H9 (cell line): ENCODE measurements at regions not wholly inside any gene's neighbourhood (a gene's known extent, or its start where the extent isn't known, plus 50 kb on each side); places are given as distances from the start of the nearest gene placed in this dataset.

Source experiments
- DNase-seq: peaks from one replicate; pipeline ENCODE4 v3.0.0-alpha.2; 2017
- H2AFZ ChIP-seq: one replicate; pipeline ENCODE4 v1.6.1; 2013; ENCODE audit warnings: mild to moderate bottlenecking, low read length, control low read depth, moderate library complexity
- H2AK5ac ChIP-seq: 2 replicates; pipeline ENCODE4 v1.6.1; 2013; ENCODE audit warnings: low read length, control low read depth, mixed read lengths; ENCODE audit not compliant: insufficient read length
- H2BK120ac ChIP-seq: one replicate; pipeline ENCODE4 v1.6.1; 2013; ENCODE audit warnings: low read depth, mild to moderate bottlenecking, low read length, control low read depth, inconsistent platforms; ENCODE audit not compliant: poor library complexity, severe bottlenecking
- H2BK12ac ChIP-seq: 2 replicates; pipeline ENCODE4 v1.6.1; 2013; ENCODE audit warnings: low read length, control low read depth, mixed read lengths, low read depth; ENCODE audit not compliant: insufficient read length
- H2BK15ac ChIP-seq: 2 replicates; pipeline ENCODE4 v1.6.1; 2013; ENCODE audit warnings: low read depth, low read length, control low read depth
- H2BK20ac ChIP-seq: one replicate; pipeline ENCODE4 v1.6.1; 2013; ENCODE audit warnings: low read depth, mild to moderate bottlenecking, low read length, control low read depth, inconsistent platforms; ENCODE audit not compliant: poor library complexity, severe bottlenecking
- H2BK5ac ChIP-seq: 2 replicates; pipeline ENCODE4 v1.6.1; 2013; ENCODE audit warnings: low read length, control low read depth, mixed read lengths; ENCODE audit not compliant: insufficient read length
- H3K14ac ChIP-seq: 2 replicates; pipeline ENCODE4 v1.6.1; 2013; ENCODE audit warnings: low read length, control low read depth; ENCODE audit not compliant: insufficient read depth
- H3K18ac ChIP-seq: 2 replicates; pipeline ENCODE4 v1.6.1; 2013; ENCODE audit warnings: low read depth, mild to moderate bottlenecking, mixed read lengths, low read length, control low read depth; ENCODE audit not compliant: insufficient read length
- H3K23ac ChIP-seq: 2 replicates; pipeline ENCODE4 v1.6.1; 2013; ENCODE audit warnings: low read length, control low read depth, mixed read lengths, low read depth; ENCODE audit not compliant: insufficient read length
- H3K23me2 ChIP-seq: 2 replicates; pipeline ENCODE4 v1.6.1; 2013; ENCODE audit warnings: low read depth, mild to moderate bottlenecking, mixed read lengths, low read length, control low read depth; ENCODE audit not compliant: insufficient read length, poor library complexity, severe bottlenecking
- H3K27ac ChIP-seq: 2 replicates; pipeline ENCODE4 v1.5.1; 2013; ENCODE audit warnings: low read length, control low read depth, mixed read lengths, low read depth; ENCODE audit not compliant: insufficient read length
- H3K27me3 ChIP-seq: 2 replicates; pipeline ENCODE4 v1.6.1; 2013; ENCODE audit warnings: low read length, control low read depth, inconsistent platforms; ENCODE audit not compliant: insufficient read depth
- H3K4ac ChIP-seq: 2 replicates; pipeline ENCODE4 v1.6.1; 2013; ENCODE audit warnings: low read depth, mild to moderate bottlenecking, control low read depth, inconsistent platforms, low read length, moderate library complexity
- H3K4me1 ChIP-seq: 2 replicates; pipeline ENCODE4 v1.6.1; 2013; ENCODE audit warnings: low read length, control low read depth, inconsistent platforms; ENCODE audit not compliant: insufficient read depth
- H3K4me2 ChIP-seq: 2 replicates; pipeline ENCODE4 v1.6.1; 2013; ENCODE audit warnings: low read length, control low read depth, mixed read lengths; ENCODE audit not compliant: insufficient read length, insufficient read depth
- H3K56ac ChIP-seq: 2 replicates; pipeline ENCODE4 v1.6.1; 2013; ENCODE audit warnings: low read depth, mild to moderate bottlenecking, mixed read lengths, low read length, control low read depth; ENCODE audit not compliant: insufficient read length
- H3K79me1 ChIP-seq: 2 replicates; pipeline ENCODE4 v1.6.1; 2013; ENCODE audit warnings: low read depth, mild to moderate bottlenecking, moderate library complexity, low read length, control low read depth, inconsistent platforms; ENCODE audit not compliant: insufficient read depth, poor library complexity, severe bottlenecking
- H3K79me2 ChIP-seq: 2 replicates; pipeline ENCODE4 v1.6.1; 2013; ENCODE audit warnings: low read length, control low read depth, inconsistent platforms; ENCODE audit not compliant: insufficient read depth
- H3K9ac ChIP-seq: 2 replicates; pipeline ENCODE4 v1.6.1; 2013; ENCODE audit warnings: low read length, control low read depth, mixed read lengths; ENCODE audit not compliant: insufficient read length; ENCODE audit errors: extremely low read depth
- H3K9me3 ChIP-seq: one replicate; pipeline ENCODE4 v1.6.1; 2013; ENCODE audit warnings: low read depth, low read length, inconsistent platforms; ENCODE audit not compliant: control insufficient read depth
- H3T11ph ChIP-seq: one replicate; pipeline ENCODE4 v1.6.1; 2013; ENCODE audit warnings: mild to moderate bottlenecking, low read length, control low read depth, inconsistent platforms
- H4K20me1 ChIP-seq: one replicate; pipeline ENCODE4 v1.6.1; 2013; ENCODE audit not compliant: control insufficient read depth, insufficient read length, insufficient read depth
- H4K5ac ChIP-seq: 2 replicates; pipeline ENCODE4 v1.6.1; 2013; ENCODE audit warnings: low read depth, mild to moderate bottlenecking, mixed read lengths, low read length, control low read depth; ENCODE audit not compliant: insufficient read length
- H4K8ac ChIP-seq: replicated peaks from 2 replicates; pipeline ENCODE4 v1.6.1; 2013; ENCODE audit warnings: low read length, control low read depth, mixed read lengths, low read depth; ENCODE audit not compliant: insufficient read length
- H4K91ac ChIP-seq: 2 replicates; pipeline ENCODE4 v1.6.1; 2013; ENCODE audit warnings: low read depth, mild to moderate bottlenecking, moderate library complexity, mixed read lengths, low read length, control low read depth; ENCODE audit not compliant: insufficient read length
- H3K27ac Mint-ChIP-seq, 3 experiments: 2 replicates in 2 of 3; 3 replicates in 1 of 3; pipeline ENCODE4 v1.8.0; 2020 to 2021; ENCODE audit warnings: mixed read lengths in 3 of 3, mild to moderate bottlenecking in 1 of 3, moderate library complexity in 1 of 3
- H3K27me3 Mint-ChIP-seq: 2 replicates; pipeline ENCODE4 v1.8.0; 2021; ENCODE audit warnings: low read depth, mild to moderate bottlenecking, moderate library complexity, mixed read lengths
- H3K36me3 Mint-ChIP-seq, 3 experiments: 2 replicates in 2 of 3; 3 replicates in 1 of 3; pipeline ENCODE4 v1.8.0; 2020 to 2021; ENCODE audit warnings: low read depth in 3 of 3, mixed read lengths in 3 of 3; ENCODE audit not compliant: insufficient read depth in 1 of 3
- H3K4me1 Mint-ChIP-seq, 2 experiments: 2 replicates each; pipeline ENCODE4 v1.8.0; 2020; ENCODE audit warnings: mixed read lengths in 2 of 2
- H3K4me3 Mint-ChIP-seq, 2 experiments: 2 replicates in 1 of 2; 3 replicates in 1 of 2; pipeline ENCODE4 v1.8.0; 2020 to 2021; ENCODE audit warnings: mild to moderate bottlenecking in 2 of 2, mixed read lengths in 2 of 2, moderate library complexity in 1 of 2
- H3K9me3 Mint-ChIP-seq, 2 experiments: 2 replicates in 1 of 2; 3 replicates in 1 of 2; pipeline ENCODE4 v1.8.0; 2020; ENCODE audit warnings: mild to moderate bottlenecking in 2 of 2, mixed read lengths in 2 of 2, moderate library complexity in 1 of 2
- CTCF ChIP-seq: fragments of 200-600 bp; sonication (generic); conservative IDR thresholded peaks from 3 replicates; pipeline ENCODE4 v1.8.0; 2021; ENCODE audit warnings: antibody characterized with exemption, mild to moderate bottlenecking
- WGBS: extraction: QIAGEN DNeasy Blood & Tissue Kit; methylation state at CpG from one replicate; pipeline ENCODE4 v1.1.7; 2013; ENCODE audit warnings: missing lambda C conversion rate, low lambda C conversion rate, mixed read lengths; ENCODE audit not compliant: insufficient read length; ENCODE audit errors: extremely low coverage; 5-methylcytosine and 5-hydroxymethylcytosine counted together

- Histone ChIP-seq H4K20me1 (no peaks in the 10 kb centered on the region), H3K4me1 (no peaks in the 10 kb centered on the region), H3K56ac (no peak overlapping the region), H2BK20ac (no peak overlapping the region), H3K9me3 (no peaks in the 10 kb centered on the region), H3K23me2 (no peaks in the 10 kb centered on the region), H3K9ac (no peak overlapping the region), H3K23ac (no peak overlapping the region), H3T11ph (no peak overlapping the region), H3K18ac (no peak overlapping the region), H3K79me2 (no peaks in the 10 kb centered on the region), H3K27me3 (no peaks in the 10 kb centered on the region), H4K8ac (no peak overlapping the region), H3K4me2 (no peak overlapping the region), H2BK120ac (no peak overlapping the region), H2BK5ac (no peak overlapping the region), H2BK15ac (no peak overlapping the region), H2BK12ac (no peak overlapping the region), H3K79me1 (no peaks in the 10 kb centered on the region), H3K27ac (no peak overlapping the region), H4K5ac (no peak overlapping the region), H3K4ac (no peak overlapping the region), H4K91ac (no peak overlapping the region), H3K14ac (no peak overlapping the region), H2AFZ (no peak overlapping the region), H2AK5ac (no peak overlapping the region)
- no peak for DNase-seq
- no CpG with 5 or more reads among the region's 4 CpGs for WGBS
- Mint-ChIP-seq H3K27ac (no peak overlapping the region), H3K36me3 (no peaks in the 10 kb centered on the region), H3K27me3 (no peaks in the 10 kb centered on the region; the same call in none of the 2 replicates), H3K4me3 (no peak overlapping the region), H3K9me3 (no peaks in the 10 kb centered on the region), H3K4me1 (peaks cover 5 to 7% of the 10 kb centered on the region in 2 experiments; a peak in 3 of 4 replicates)
- TF ChIP-seq CTCF = no peak; the same call in 2 of the 3 replicates
Observed at GRCh38 chr2:129367107-129367506, 612.4 kb upstream of the RAB6C start.
